MCF 10A (cell line): ENCODE measurements at regions not wholly inside any gene's neighbourhood (a gene's known extent, or its start where the extent isn't known, plus 50 kb on each side); places are given as distances from the start of the nearest gene placed in this dataset.

ENCODE experiments used
- BruUV-seq: library from RNA; stranded (reverse); fragments of 400-500 nt; replicated peaks from 2 replicates; lab custom pipeline; 2021; lab: Mats Ljungman, UMichigan
- CTCF ChIA-PET: fragments of 300-600 bp; sonication (Branson Sonifier 250); formaldehyde crosslinking; extraction: SDS; loops from one replicate; lab custom pipeline; 2021; ENCODE audit warnings: antibody characterized with exemption, inconsistent platforms; lab: Yijun Ruan, JAX
- POLR2A ChIA-PET: fragments of 300-600, 350-650 bp; sonication (Branson Sonifier 250); formaldehyde crosslinking; extraction: SDS; loops from one replicate; lab custom pipeline; 2020; ENCODE audit warnings: antibody characterized with exemption, inconsistent platforms; lab: Yijun Ruan, JAX
- DNase-seq: peaks from one replicate; pipeline ENCODE4 v3.0.0-alpha.2; 2018; ENCODE audit not compliant: unreplicated experiment
- H3K27ac Mint-ChIP-seq: one replicate; pipeline ENCODE4 v1.8.0; 2022; ENCODE audit warnings: mild to moderate bottlenecking, low read depth, mixed read lengths; ENCODE audit not compliant: unreplicated experiment
- H3K27me3 Mint-ChIP-seq: one replicate; pipeline ENCODE4 v1.8.0; 2022; ENCODE audit warnings: mixed read lengths; ENCODE audit not compliant: insufficient read depth, unreplicated experiment
- H3K36me3 Mint-ChIP-seq: one replicate; pipeline ENCODE4 v1.8.0; 2022; ENCODE audit warnings: mild to moderate bottlenecking, moderate library complexity, mixed read lengths; ENCODE audit not compliant: insufficient read depth, unreplicated experiment
- H3K4me1 Mint-ChIP-seq: one replicate; pipeline ENCODE4 v1.8.0; 2022; ENCODE audit warnings: mixed read lengths; ENCODE audit not compliant: insufficient read depth, unreplicated experiment
- H3K4me3 Mint-ChIP-seq: one replicate; pipeline ENCODE4 v1.8.0; 2022; ENCODE audit warnings: mild to moderate bottlenecking, moderate library complexity, mixed read lengths; ENCODE audit not compliant: unreplicated experiment
- H3K9me3 Mint-ChIP-seq: one replicate; pipeline ENCODE4 v1.8.0; 2022; ENCODE audit warnings: mixed read lengths; ENCODE audit not compliant: unreplicated experiment
- CTCF ChIP-seq: fragments of 200-600 bp; IDR thresholded peaks from one replicate; pipeline ENCODE4 v1.8.0; 2022; ENCODE audit warnings: antibody characterized with exemption, mild to moderate bottlenecking; ENCODE audit not compliant: unreplicated experiment
- intact Hi-C: fragments of 100-400 bp; cut with micrococcal nuclease; formaldehyde crosslinking; loops from 2 replicates; pipeline ENCODE4 v1.14.1; 2022

DNA sequence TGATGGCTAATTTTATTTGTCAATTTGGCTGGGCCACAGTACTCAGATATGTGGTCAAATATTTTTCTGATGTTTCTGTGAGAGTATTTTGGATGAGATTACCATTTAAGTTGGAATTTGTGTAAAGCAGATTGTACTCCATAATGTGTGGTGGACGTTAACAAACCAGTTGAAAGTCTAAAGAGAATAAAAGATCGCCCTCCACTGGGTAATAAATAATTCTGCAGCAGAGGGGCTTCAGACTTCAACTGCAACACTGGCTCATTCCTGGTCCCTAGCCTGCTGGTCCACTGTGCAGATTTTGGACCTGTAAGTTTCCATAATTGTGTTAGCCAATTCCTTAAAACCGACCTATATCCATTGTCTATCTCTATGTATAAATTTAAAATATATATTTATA, 540.3 kb downstream of the PCDH18 start:
- H3K27ac Mint-ChIP-seq = no peak overlapping the region
- no peak overlapping the region for H3K4me3 Mint-ChIP-seq
- H3K9me3 Mint-ChIP-seq = peaks cover 7% of the 10 kb centered on the region
- DNase-seq = no peak
- no TSS peak for BruUV-seq
- intact Hi-C loops = no loop called here
- H3K4me1 Mint-ChIP-seq = no peaks in the 10 kb centered on the region
- H3K27me3 Mint-ChIP-seq = no peaks in the 10 kb centered on the region
- POLR2A ChIA-PET = no interaction called here
- H3K36me3 Mint-ChIP-seq = no peaks in the 10 kb centered on the region
- TF ChIP-seq CTCF = no peak
- CTCF ChIA-PET = no interaction called here

DNA sequence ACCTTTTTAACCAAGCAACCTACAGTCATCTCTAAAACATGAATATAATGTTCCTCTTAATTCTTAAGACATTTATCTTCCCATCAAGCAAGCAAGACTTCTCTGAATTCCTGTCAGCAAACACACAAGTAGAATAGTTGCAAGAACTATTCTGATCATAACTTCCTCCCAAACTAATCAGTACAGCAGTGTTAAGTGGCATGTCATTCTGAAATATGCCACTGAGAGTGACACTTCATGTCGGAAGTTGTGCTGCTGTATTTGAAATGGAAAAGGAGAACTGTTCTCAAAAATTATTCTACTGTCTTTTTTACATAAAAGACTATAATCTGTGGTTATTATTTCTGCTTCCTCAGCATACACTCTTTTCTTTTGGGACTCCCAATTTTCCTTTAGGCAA, 546.6 kb downstream of the PCDH18 start:
- intact Hi-C loops = no loop called here
- H3K27me3 Mint-ChIP-seq = no peaks in the 10 kb centered on the region
- ChIA-PET CTCF (interaction anchor here (0.5 to 1.4 kb wide), 3 partner anchors 10 to 1020 kb away, joined by 3 to 4 read pairs (median 3); no protein-coding TSS in a partner anchor), POLR2A (no interaction called here)
- DNase-seq = no peak
- no peak overlapping the region for H3K27ac Mint-ChIP-seq
- H3K36me3 Mint-ChIP-seq = no peaks in the 10 kb centered on the region
- BruUV-seq = no TSS peak
- H3K9me3 Mint-ChIP-seq = no peaks in the 10 kb centered on the region
- no peak for TF ChIP-seq CTCF
- no peaks in the 10 kb centered on the region for H3K4me1 Mint-ChIP-seq
- H3K4me3 Mint-ChIP-seq = no peak overlapping the region

GRCh38 chr4:136967069-136967468, 565.2 kb downstream of the PCDH18 start:
- H3K27me3 Mint-ChIP-seq = no peaks in the 10 kb centered on the region
- no peaks in the 10 kb centered on the region for H3K4me1 Mint-ChIP-seq
- H3K36me3 Mint-ChIP-seq = no peaks in the 10 kb centered on the region
- no peaks in the 10 kb centered on the region for H3K9me3 Mint-ChIP-seq
- no peak for TF ChIP-seq CTCF
- no peak for DNase-seq
- no peak overlapping the region for H3K4me3 Mint-ChIP-seq
- no peak overlapping the region for H3K27ac Mint-ChIP-seq
- BruUV-seq = no TSS peak
- intact Hi-C loops = no loop called here
- POLR2A ChIA-PET = no interaction called here
- CTCF ChIA-PET = no interaction called here

- POLR2A ChIA-PET = interaction anchor here (1.3 kb wide), 1 partner anchor 68 kb away, joined by 3 read pairs; no protein-coding TSS in a partner anchor
- H3K4me1 Mint-ChIP-seq = no peaks in the 10 kb centered on the region
- no peak for DNase-seq
- intact Hi-C loops = no loop called here
- no TSS peak for BruUV-seq
- no peaks in the 10 kb centered on the region for H3K27me3 Mint-ChIP-seq
- CTCF ChIA-PET = interaction anchor here (1.3 kb wide), 1 partner anchor 28 kb away, joined by 4 read pairs; no protein-coding TSS in a partner anchor
- H3K36me3 Mint-ChIP-seq = no peaks in the 10 kb centered on the region
- H3K9me3 Mint-ChIP-seq = no peaks in the 10 kb centered on the region
- no peak overlapping the region for H3K27ac Mint-ChIP-seq
- no peak for TF ChIP-seq CTCF
- H3K4me3 Mint-ChIP-seq = no peak overlapping the region
Measured at GRCh38 chr4:136965478-136965877, 566.8 kb downstream of the PCDH18 start.
